ENCODE measurements at regions not wholly inside any gene's neighbourhood (a gene's known extent, or its start where the extent isn't known, plus 50 kb on each side); places are given as distances from the start of the nearest gene placed in this dataset.
"Not testable (repeated sequence)": the region's sequence is repeated elsewhere in the genome, so short reads cannot be mapped to it uniquely, and the experiment has no call there.

DNA sequence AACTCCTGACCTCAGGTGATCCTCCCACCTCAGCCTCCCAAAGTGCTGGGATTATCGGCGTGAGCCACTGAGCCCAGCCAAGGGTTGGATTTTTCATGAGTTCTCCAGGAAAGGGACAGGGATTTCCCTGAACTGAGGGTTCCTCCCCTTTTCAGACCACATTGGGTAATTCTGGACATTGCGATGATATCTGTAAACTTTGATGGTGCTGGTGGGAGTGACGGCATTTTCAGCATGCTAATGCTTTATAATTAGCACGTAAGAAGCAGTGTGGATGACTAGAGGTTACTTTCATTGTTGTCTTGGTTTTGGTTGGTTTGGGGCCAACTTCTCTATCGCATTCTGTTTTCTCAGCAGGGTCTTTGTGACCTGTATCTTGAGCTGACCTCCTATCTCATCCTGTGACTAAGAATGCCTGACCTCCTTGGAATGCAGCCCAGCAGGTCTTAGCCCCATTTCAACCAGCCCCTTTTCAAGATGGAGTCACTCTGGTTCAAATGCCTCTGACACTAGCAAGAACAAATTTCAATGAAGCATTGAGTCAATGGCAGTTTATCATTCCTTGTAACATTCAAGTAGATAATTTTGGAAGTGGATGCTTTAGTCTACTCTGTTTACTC, 156.5 kb downstream of the TTLL2 start:
- Histone ChIP-seq H3K27ac (ENCODE audit: low read depth in 1 of 2, low read length in 1 of 2) (no peak overlapping the region), H3K9me3 (ENCODE audit: control insufficient read depth in 2 of 2, insufficient read depth in 1 of 2, low read length in 1 of 2) (no peaks in the 10 kb centered on the region), H3K4me3 (ENCODE audit: low read length in 2 of 2) (no peak overlapping the region), H3K4me1 (ENCODE audit: control insufficient read depth in 2 of 2, insufficient read depth in 2 of 2, low read length in 2 of 2) (peaks cover 0 to 3% of the 10 kb centered on the region in 2 donors), H3K27me3 (ENCODE audit: control insufficient read depth in 2 of 2, insufficient read depth in 1 of 2, low read length in 1 of 2) (no peaks in the 10 kb centered on the region), H3K36me3 (ENCODE audit: control insufficient read depth in 2 of 2, insufficient read depth in 2 of 2, low read length in 1 of 2) (no peaks in the 10 kb centered on the region)
- WGBS = 95% methylated on average over 6 of the region's 6 CpGs
- no peak for DNase-seq (ENCODE audit: low read depth in 6 of 9, low spot score in 9 of 9)

DNA sequence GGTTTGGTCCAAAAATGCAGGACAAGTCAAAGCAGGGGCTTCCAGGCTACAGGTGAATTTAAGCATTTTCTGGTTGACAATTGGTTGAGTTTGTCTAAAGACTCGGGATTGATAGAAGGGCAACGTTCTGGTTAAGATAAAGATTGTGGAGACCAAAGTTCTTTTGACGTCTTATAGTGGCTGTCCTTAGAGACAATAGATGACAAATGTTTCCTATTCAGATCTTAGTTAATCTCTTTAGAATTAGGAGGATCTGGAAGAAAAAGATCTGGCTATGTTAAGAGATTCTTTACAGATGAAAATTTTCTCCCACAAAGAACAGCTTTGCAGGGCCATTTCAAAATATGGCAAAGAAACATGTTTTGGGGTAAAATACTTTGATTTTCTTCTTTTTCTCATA, 157.9 kb downstream of the TTLL2 start:
- not testable (repeated sequence) for H3K36me3 ChIP-seq (ENCODE audit: control insufficient read depth in 2 of 2, insufficient read depth in 2 of 2, low read length in 1 of 2); H3K4me1 ChIP-seq (ENCODE audit: control insufficient read depth in 2 of 2, insufficient read depth in 2 of 2, low read length in 2 of 2); H3K9me3 ChIP-seq (ENCODE audit: control insufficient read depth in 2 of 2, insufficient read depth in 1 of 2, low read length in 1 of 2); DNase-seq (ENCODE audit: low read depth in 6 of 9, low spot score in 9 of 9); H3K4me3 ChIP-seq (ENCODE audit: low read length in 2 of 2); H3K27me3 ChIP-seq (ENCODE audit: control insufficient read depth in 2 of 2, insufficient read depth in 1 of 2, low read length in 1 of 2); H3K27ac ChIP-seq (ENCODE audit: low read depth in 1 of 2, low read length in 1 of 2)
- 94% methylated on average over 3 of the region's 3 CpGs for WGBS

DNA sequence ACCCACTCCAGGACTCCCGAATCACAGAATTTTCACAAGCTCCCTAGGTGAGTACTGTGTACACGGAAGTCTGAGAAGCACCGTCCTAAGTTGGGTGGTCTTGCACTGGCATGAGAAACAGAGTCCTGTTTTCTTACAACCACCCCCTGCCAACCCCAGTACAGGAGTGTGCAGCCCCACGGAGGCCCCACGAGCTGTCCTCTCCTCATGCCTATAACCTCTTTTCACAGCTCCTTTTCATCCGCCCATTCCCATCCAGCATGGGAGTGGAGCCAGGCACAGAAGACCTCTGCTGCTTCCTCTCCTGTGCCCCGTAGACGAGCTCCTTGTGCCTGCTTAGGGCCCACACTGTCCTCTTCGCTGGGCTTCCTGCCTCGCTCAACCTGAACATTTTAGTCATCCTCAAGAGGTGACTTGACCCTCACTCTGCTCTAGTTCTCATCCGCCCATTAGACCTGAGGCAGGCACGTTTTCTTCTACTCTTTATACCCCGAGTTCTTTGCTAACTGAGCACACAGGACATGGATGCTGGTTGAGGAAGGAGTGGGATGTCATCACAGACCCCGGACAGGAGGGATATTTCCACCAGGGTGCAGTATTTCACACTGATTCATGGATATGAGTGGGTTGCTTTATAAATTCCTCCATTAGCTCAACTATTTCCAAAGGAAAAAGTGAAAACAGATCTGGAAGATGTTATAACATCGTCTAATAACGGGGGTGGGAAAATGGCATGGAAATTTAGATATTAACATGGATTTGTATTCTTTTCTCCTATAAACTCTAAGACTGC, 160.5 kb downstream of the TTLL2 start:
- Histone ChIP-seq H3K9me3 (ENCODE audit: control insufficient read depth in 2 of 2, insufficient read depth in 1 of 2, low read length in 1 of 2) (no peaks in the 10 kb centered on the region), H3K27ac (ENCODE audit: low read depth in 1 of 2, low read length in 1 of 2) (no peak overlapping the region), H3K36me3 (ENCODE audit: control insufficient read depth in 2 of 2, insufficient read depth in 2 of 2, low read length in 1 of 2) (no peaks in the 10 kb centered on the region), H3K27me3 (ENCODE audit: control insufficient read depth in 2 of 2, insufficient read depth in 1 of 2, low read length in 1 of 2) (no peaks in the 10 kb centered on the region), H3K4me3 (ENCODE audit: low read length in 2 of 2) (no peak overlapping the region), H3K4me1 (ENCODE audit: control insufficient read depth in 2 of 2, insufficient read depth in 2 of 2, low read length in 2 of 2) (no peaks in the 10 kb centered on the region)
- WGBS = 91% methylated on average over 16 of the region's 16 CpGs
- no peak for DNase-seq (ENCODE audit: low read depth in 6 of 9, low spot score in 9 of 9)

DNA sequence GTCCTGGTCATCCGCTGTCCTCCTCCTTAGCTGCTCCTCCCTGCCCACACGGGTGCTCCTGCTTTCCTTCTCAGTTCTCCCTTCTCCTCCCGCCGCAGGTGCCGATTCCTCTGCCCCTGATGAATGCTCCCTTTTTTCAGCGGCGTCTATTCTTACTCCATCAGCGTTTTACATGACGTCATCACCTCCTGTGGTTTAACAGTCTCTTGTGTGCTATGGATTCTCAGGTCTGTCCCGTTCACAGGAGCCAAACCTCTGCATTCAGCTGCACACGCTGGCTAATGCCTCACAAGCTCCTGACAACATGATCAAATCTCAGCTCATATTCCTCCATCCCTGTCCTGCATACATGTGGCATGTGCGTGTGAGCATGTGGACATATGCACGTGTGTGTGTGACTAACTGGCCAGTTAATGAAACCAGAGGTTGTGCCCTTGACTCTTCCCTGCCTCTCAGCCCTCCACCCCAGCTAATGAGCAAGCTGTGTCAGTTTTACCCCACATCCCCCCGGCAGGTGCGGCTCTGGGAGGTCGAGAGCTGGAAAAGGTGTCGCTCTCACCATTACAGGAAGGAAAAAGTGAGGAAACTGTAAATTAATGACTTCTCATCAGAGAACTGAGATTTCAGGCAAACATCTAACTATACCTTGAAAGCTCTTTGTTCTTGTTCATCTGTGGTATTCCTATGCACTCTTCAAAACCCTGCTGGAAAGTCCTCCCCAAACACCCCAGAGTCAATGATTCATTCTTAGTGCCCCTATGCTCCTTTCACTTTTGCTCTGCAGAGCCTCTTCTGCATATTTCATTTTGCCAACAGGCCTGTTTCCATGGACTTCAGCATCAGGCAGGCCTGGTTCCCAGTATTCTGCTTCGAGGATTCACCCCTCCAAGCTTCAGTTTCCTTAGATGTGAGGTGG, 163.1 kb downstream of the TTLL2 start:
- no peak overlapping the region for H3K27ac ChIP-seq (ENCODE audit: low read depth in 1 of 2, low read length in 1 of 2)
- H3K36me3 ChIP-seq (ENCODE audit: control insufficient read depth in 2 of 2, insufficient read depth in 2 of 2, low read length in 1 of 2) = no peaks in the 10 kb centered on the region
- DNase-seq (ENCODE audit: low read depth in 6 of 9, low spot score in 9 of 9) = no peak
- 85% methylated on average over 18 of the region's 18 CpGs for WGBS
- no peaks in the 10 kb centered on the region for H3K27me3 ChIP-seq (ENCODE audit: control insufficient read depth in 2 of 2, insufficient read depth in 1 of 2, low read length in 1 of 2)
- H3K9me3 ChIP-seq (ENCODE audit: control insufficient read depth in 2 of 2, insufficient read depth in 1 of 2, low read length in 1 of 2) = no peaks in the 10 kb centered on the region
- no peak overlapping the region for H3K4me3 ChIP-seq (ENCODE audit: low read length in 2 of 2)
- no peaks in the 10 kb centered on the region for H3K4me1 ChIP-seq (ENCODE audit: control insufficient read depth in 2 of 2, insufficient read depth in 2 of 2, low read length in 2 of 2)

DNA sequence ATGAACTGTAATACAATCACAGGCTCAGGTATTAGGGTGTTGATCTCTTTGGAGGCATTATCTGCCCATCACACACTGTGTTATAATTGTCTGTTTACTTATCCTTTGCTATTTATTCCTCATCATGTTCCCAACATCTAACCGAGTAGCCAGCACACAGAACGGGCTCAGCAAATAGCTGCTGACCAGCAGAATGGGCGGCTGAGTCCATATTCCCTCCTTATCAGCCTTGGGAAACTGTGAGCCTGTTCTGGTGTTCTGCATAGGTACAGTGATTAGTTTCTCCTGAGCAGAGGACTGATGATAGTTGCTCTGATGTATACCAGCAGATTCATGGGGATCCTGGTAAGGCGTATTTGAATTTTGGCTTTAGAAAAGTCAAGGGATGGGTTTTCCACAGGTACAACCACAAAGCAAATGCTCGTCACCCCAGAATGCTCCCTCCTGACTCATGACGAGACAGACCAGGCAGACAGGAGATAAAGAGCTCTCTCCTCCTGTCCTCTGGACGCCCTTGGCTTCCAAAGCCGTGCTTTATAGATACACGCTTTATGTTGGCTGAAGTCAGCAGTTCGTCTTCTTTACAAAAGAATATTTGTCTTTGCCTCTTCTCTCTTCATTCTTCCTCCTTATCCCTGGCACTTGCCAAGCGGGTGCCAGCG, 166.7 kb downstream of the TTLL2 start:
- H3K4me1 ChIP-seq (ENCODE audit: control insufficient read depth in 2 of 2, insufficient read depth in 2 of 2, low read length in 2 of 2) = no peaks in the 10 kb centered on the region
- no peaks in the 10 kb centered on the region for H3K9me3 ChIP-seq (ENCODE audit: control insufficient read depth in 2 of 2, insufficient read depth in 1 of 2, low read length in 1 of 2)
- H3K36me3 ChIP-seq (ENCODE audit: control insufficient read depth in 2 of 2, insufficient read depth in 2 of 2, low read length in 1 of 2) = no peaks in the 10 kb centered on the region
- 91% methylated on average over 12 of the region's 12 CpGs for WGBS
- DNase-seq (ENCODE audit: low read depth in 6 of 9, low spot score in 9 of 9) = no peak
- no peak overlapping the region for H3K4me3 ChIP-seq (ENCODE audit: low read length in 2 of 2)
- H3K27me3 ChIP-seq (ENCODE audit: control insufficient read depth in 2 of 2, insufficient read depth in 1 of 2, low read length in 1 of 2) = no peaks in the 10 kb centered on the region
- no peak overlapping the region for H3K27ac ChIP-seq (ENCODE audit: low read depth in 1 of 2, low read length in 1 of 2)

DNA sequence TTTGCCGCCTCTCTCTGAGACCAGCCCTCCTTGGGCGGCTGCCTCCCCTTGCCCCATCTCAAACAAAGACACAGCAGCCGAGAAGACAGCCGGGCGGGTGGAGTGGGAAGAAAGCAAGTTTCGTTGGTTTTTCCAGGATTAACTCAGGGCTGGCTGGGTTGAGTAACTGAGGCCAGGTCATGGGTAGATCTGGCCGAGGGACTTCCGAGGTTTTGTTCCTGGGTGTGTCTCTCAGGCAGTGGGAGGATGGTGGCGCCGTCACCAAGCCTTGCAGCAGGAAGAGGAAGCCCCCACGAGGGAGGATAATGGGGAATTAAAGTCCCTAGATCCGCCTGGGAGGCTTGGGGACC, 167.2 kb downstream of the TTLL2 start:
- WGBS = 56% methylated on average over 12 of the region's 12 CpGs
- H3K9me3 ChIP-seq (ENCODE audit: control insufficient read depth in 2 of 2, insufficient read depth in 1 of 2, low read length in 1 of 2) = no peaks in the 10 kb centered on the region
- H3K27ac ChIP-seq (ENCODE audit: low read depth in 1 of 2, low read length in 1 of 2) = no peak overlapping the region
- H3K36me3 ChIP-seq (ENCODE audit: control insufficient read depth in 2 of 2, insufficient read depth in 2 of 2, low read length in 1 of 2) = no peaks in the 10 kb centered on the region
- no peak for DNase-seq (ENCODE audit: low read depth in 6 of 9, low spot score in 9 of 9)
- no peaks in the 10 kb centered on the region for H3K4me1 ChIP-seq (ENCODE audit: control insufficient read depth in 2 of 2, insufficient read depth in 2 of 2, low read length in 2 of 2)
- H3K27me3 ChIP-seq (ENCODE audit: control insufficient read depth in 2 of 2, insufficient read depth in 1 of 2, low read length in 1 of 2) = peaks cover 0 to 2% of the 10 kb centered on the region in 2 donors
- H3K4me3 ChIP-seq (ENCODE audit: low read length in 2 of 2) = no peak overlapping the region

DNA sequence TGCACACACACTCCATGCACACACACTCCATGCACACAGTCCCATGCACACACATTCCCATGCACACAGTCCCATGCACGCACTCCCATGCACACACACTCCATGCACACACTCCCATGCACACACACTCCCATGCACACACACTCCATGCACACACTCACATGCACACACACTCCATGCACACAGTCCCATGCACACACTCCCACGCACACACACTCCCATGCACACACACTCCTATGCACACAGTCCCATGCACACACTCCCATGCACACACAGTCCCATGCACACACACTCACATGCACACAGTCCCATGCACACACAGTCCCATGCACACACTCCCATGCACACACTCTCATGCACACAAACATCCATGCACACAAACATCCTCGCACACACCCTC, 168.4 kb downstream of the TTLL2 start:
- DNase-seq (ENCODE audit: low read depth in 6 of 9, low spot score in 9 of 9) = no peak
- Histone ChIP-seq H3K4me1 (ENCODE audit: control insufficient read depth in 2 of 2, insufficient read depth in 2 of 2, low read length in 2 of 2) (no peaks in the 10 kb centered on the region), H3K27ac (ENCODE audit: low read depth in 1 of 2, low read length in 1 of 2) (no peak overlapping the region), H3K36me3 (ENCODE audit: control insufficient read depth in 2 of 2, insufficient read depth in 2 of 2, low read length in 1 of 2) (no peaks in the 10 kb centered on the region), H3K9me3 (ENCODE audit: control insufficient read depth in 2 of 2, insufficient read depth in 1 of 2, low read length in 1 of 2) (no peaks in the 10 kb centered on the region), H3K4me3 (ENCODE audit: low read length in 2 of 2) (no peak overlapping the region), H3K27me3 (ENCODE audit: control insufficient read depth in 2 of 2, insufficient read depth in 1 of 2, low read length in 1 of 2) (peaks cover 0 to 2% of the 10 kb centered on the region in 2 donors)
- WGBS = over 99% methylated on average over 3 of the region's 3 CpGs

DNA sequence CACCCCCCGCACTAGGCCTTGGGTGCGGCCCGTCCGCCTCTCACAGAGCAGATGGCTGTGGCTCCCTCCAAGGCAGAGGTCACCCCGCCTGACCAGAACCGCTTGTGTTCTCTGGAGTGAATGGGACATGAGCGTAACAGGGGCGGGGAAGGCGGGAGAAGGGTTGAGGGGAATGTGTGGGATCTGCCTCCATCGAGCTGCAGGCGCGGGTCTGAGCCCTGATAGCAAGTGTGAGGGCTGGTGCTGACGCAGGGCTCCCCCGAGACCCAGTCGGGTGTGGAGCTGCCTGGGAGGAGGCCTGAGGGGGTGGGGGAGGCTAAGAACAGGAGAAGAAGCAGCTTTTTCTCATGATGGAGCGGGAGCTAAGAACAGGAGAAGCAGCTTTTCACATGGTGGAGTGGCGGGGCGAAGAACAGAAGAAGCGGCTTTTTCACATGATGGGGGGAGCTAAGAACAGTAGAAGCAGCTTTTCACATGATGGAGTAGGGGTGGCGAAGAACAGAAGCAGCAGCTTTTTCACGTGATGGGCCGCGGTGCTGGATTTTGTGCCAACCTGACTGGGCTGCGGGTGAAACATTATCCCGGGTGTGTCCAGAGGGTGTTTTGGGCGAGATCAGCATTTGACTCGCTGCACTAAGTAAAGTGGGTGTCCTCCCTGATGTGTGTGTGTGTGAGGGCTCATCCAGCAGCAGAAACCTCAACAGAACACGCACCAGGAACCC, 169.3 kb downstream of the TTLL2 start:
- H3K27ac ChIP-seq (ENCODE audit: low read depth in 1 of 2, low read length in 1 of 2) = no peak overlapping the region
- peaks cover 0 to 2% of the 10 kb centered on the region in 2 donors for H3K27me3 ChIP-seq (ENCODE audit: control insufficient read depth in 2 of 2, insufficient read depth in 1 of 2, low read length in 1 of 2)
- H3K36me3 ChIP-seq (ENCODE audit: control insufficient read depth in 2 of 2, insufficient read depth in 2 of 2, low read length in 1 of 2) = no peaks in the 10 kb centered on the region
- 91% methylated on average over 28 of the region's 28 CpGs for WGBS
- H3K4me1 ChIP-seq (ENCODE audit: control insufficient read depth in 2 of 2, insufficient read depth in 2 of 2, low read length in 2 of 2) = no peaks in the 10 kb centered on the region
- DNase-seq (ENCODE audit: low read depth in 6 of 9, low spot score in 9 of 9) = no peak
- H3K9me3 ChIP-seq (ENCODE audit: control insufficient read depth in 2 of 2, insufficient read depth in 1 of 2, low read length in 1 of 2) = no peaks in the 10 kb centered on the region
- no peak overlapping the region for H3K4me3 ChIP-seq (ENCODE audit: low read length in 2 of 2)

Data from thymus (tissue), 11 donors.